Epidermal melanocyte (primary cell): ENCODE measurements at regions not wholly inside any gene's neighbourhood (a gene's known extent, or its start where the extent isn't known, plus 50 kb on each side); places are given as distances from the start of the nearest gene placed in this dataset.

ENCODE experiments used
- DNase-seq: peaks from one replicate; pipeline ENCODE4 v3.0.0; 2011; ENCODE audit warnings: low spot score; ENCODE audit not compliant: insufficient read length

DNA sequence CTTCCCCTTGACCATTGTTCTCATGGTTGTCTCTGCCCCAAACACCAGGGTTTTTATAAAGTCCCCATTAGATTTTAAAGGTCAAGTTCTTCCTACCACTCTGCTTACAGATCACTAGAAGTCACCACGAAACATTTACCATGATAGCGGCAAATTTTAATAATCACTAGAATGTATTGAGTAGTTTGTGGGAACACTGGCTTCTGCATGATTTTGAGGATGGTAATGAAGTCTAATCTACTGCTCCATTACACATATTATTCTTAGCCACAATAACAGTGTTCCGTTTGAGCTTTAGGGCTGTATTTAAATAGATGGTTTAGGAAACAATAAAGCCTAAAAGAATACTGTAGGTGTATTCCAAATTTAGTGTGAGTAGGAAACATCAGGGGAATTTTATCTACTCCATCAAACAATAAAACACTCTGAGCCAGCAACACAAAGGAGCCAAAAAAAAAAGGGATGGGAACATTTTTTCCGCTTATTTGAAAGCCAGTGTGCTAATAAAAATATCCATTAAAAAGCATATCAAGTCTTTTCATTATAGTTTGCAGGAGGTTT is 49.7 kb downstream of the KLF12 start:
- DNase-seq: no peak

DNA sequence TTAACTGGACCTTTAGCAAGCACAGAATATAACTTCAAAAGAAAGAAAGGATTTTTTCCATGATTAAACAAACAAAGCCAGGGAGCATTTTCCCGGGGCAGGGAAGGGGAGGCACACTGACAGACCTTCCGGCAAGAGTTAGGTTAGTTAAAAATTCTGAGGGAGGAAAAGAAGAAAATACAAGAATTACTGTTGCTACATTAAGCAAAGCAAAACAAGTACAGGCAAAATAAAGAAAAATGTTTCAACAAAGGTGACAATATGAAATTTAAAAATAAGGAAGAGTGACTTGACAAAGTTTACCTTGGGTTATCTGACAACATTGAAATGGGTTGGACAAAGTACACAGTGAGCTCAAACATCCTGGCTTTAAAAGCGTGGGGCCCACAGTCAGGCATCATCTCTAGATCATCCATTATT is 51.5 kb downstream of the KLF12 start:
- no peak for DNase-seq

DNA sequence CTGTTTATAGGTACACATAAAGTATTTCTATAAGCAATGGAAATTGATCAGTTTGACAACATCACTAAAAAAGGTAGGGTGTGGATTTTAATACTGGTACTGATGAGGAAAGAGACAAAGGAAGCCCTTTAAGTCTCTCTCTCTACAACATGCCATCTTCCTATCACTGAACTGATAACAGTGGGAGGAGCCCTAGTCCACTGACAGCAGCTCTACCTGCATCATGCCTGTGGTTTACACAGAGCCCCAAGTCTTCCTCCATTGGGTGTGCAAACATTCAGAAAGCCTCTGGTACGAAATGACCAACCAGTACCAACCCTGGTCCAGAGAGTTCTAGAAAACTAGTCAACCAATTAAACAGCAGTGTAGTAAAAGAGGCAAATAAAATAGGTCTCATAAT is 53.4 kb downstream of the KLF12 start:
- DNase-seq: no peak

DNA sequence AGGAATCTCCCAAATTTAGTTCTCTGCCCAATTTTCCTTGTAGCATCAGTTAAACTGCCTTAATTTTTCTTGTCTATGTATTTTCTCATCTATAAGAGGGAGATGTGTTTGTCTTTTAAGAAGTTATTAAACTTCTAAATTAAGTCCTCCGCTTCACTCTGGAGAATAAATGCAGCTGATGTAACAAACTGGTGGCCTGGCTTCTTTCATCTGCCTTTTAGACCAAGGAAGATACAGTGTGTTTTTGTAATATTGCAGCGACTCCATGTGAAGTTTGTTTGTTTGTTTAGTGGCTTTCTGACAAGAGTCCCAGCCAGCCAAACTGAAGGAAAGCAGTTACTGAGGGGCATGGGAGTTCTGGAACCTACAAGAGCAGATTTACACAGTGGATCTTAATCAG is 56.4 kb downstream of the KLF12 start:
- no peak for DNase-seq

DNA sequence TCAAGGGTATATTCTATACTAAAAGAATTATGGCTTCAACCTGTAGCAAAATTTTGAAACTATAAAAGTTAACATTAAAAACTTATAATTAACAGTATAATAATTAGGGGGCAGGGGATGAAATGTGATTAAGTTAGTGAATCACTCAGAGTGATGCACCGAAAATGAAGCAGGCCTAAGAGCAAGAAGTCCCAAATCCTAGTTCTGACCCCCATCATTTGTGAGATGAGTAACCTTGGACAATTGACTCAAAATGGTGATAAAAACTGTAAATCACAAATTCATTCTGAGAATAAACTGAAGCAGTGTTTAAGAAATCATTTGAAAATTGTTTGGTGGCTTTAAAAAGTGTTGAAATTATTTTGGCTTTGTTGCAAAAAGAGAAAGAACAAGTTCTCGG is 56.8 kb downstream of the KLF12 start:
- no peak for DNase-seq

DNA sequence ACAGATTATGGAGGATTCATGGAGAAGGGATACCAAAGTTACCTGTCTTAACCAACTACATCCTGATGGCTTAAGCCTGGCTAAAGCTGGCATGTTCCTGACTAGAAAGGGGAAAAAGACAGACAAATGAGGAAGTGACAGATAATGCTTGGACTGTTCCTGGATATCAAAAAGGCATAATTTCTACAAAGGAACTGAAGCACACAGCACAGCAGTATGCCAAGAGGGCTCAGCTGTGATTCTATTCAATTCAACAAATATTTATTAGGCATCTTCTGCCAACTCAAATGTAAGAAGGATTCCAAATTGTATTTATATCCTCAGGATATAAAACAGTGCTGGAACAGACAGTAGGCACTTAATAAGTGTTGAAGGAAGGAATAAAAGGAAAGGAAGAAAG is 59.5 kb downstream of the KLF12 start:
- no peak for DNase-seq

DNA sequence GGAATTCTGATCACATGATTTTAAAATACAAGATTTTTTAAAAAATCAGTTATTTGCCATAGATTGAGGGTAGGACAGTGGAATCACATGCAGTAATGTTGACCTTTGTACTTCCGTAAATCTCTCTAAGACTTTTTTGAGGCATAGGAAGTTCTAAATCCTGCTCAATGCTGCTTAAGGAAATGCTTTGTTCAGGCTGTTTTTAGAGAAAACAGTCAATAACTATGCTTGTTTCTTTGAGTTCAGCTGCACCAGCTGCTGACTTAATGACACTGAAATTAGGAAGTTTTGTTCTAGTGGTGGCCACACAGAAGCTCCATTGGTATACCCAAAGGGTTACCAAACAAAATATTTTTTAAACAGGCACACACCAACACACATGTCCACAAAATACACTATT is 60.9 kb downstream of the KLF12 start:
- no peak for DNase-seq

DNA sequence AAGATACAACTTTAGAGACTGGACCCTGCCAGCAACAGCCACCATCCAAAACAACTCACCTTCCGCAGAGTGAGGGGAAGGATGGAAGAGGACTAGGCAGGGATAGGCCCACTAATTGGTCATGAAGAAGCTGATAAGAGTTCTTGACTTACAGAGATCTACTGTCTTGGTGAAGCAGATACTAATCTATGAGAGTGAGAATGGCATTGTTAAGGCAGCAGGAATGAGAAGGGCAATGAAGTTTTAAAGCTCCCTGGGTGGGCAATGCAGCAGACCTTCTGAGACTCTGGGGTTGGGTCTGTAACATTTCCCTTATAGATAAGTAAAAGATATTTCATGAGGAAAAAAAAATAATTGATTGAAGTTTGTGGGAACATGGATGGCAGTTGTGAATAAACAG is 63.7 kb downstream of the KLF12 start:
- no peak for DNase-seq

DNA sequence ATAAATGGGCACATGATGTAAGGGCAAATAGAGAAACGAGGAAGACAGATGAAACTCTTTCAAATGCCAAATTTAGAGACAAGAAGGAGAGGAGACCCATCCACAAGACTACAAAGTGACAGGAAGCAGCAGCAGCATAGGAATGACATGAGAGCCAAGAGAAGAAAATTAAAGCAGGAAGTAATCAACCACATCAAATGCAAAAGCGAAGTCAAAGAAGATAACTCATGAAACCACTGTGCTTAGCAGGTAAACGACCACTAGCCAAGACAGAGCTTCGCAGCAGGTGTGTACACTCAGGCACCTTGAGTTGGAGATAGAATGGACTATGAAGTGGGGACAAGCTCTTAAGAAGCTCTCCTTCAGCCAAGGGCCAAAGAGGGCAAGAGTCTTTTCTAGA is 64.1 kb downstream of the KLF12 start:
- DNase-seq: no peak

DNA sequence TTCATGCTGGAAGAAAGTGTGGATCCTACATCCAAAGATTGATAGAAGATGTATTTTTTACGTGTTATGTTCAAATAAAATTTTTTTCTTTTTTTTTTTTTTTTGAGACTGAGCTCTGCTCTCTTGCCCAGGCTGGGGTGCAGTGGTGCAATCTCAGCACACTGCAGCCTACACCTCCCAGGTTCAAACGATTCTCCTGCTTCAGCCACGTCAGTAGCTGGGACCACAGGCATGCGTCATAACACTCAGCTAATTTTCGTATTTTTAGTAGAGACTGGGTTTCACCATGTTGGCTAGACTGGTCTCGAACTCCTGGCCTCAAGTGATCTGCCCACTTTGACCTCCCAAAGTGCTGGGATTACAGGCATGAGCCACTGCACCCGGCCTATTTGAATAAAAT is 65.7 kb downstream of the KLF12 start:
- DNase-seq: no peak

DNA sequence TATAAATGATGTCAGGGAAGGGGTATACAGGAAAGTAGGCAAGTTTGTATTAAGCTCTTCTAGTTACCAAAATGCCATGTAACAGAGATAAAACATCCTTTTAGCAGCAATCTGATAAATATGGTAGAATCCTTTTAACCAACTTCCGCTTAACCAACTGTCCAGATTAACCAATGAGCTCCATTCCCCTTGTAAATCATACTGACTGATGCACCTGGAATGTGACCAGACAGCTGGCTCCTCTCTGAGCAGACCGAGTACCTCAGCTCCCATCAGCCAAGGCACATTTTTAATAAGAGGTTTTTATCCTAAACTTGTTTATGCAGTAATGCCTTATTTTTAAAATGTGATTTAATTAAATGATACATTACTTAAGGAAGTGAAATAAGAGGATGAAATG is 66.4 kb downstream of the KLF12 start:
- no peak for DNase-seq

DNA sequence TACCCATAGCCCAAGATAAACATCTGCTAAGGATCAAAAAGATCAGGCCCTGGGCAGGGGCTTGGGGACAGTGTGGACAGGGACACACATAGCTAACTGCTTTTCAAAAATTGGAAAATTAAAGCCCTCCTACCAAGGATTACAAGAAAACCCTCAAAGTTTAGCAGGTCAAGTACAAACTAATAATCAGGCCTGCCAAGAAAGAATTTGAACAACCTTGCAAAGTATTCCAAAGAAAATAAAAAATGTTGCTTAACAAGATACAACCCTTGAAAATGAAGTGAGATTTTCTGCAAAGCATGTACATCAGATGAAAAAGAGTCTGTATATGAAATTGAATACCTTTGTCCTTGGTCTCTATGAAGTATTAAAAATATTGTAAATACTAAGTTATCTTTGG is 67.3 kb downstream of the KLF12 start:
- no peak for DNase-seq

DNA sequence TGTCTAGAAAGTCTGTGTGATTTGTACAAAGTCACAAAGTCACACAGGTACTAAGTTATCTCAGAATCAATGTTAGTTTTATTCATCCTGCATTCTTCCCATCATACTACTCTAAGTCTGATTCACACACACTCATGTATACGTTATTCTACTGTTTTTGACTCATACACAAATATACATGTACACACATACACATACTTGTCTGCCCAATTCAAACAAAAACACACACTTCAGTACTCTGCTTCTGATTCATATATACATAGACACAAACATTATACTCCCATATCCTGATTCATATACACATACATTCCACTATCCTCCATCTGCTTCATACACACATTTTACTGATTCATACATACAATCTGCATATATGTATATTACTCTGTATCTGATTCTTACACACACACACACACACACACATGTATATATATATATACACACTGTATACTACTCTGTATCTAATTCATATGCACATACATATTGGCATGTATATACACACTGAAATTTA is 69.3 kb downstream of the KLF12 start:
- no peak for DNase-seq

DNA sequence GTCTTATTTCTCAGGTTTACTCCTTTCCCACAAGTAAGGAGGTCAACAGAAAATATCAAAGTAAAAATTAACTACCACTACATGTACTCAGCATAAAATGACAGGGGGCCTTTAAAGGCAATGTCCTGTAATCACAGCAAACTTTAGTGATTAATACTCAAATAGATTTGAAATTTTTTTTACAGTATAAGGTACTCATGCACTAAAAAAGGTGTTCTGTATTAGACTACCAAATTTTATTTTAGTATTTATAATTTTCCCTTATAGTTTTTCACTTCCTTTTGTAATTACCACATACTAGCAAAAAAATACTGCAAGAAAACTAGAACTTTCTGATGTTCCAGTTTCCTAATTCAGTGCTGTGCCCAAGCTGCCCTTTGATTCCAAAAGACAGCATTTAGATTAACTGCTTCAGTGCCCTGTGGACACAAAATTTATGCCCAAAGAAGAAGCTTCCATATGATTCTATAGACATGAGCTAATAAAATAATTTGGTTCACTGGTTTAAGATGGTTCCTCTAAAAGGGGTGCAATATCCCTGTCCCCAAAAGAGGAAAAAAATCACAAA is 70.6 kb downstream of the KLF12 start:
- DNase-seq: no peak

DNA sequence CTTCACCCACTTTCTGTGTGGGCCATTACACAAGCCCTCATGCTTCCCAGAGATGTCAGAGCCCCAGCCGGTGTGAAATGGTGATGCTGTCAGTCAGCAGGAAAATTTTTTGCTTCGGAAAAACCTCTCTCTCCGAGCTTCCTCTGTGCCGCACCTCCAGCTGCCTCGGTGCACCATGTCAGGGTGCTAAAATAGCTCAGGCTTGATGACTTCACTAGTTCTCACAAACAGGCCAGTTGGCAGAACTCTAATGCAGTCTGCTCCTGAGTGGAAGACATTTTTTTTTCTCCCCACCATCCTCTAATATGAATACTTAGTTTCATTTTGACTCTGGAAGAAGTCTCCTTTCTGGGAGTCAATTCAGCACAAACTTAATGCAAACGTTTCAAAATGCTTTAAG is 71.3 kb downstream of the KLF12 start:
- no peak for DNase-seq

DNA sequence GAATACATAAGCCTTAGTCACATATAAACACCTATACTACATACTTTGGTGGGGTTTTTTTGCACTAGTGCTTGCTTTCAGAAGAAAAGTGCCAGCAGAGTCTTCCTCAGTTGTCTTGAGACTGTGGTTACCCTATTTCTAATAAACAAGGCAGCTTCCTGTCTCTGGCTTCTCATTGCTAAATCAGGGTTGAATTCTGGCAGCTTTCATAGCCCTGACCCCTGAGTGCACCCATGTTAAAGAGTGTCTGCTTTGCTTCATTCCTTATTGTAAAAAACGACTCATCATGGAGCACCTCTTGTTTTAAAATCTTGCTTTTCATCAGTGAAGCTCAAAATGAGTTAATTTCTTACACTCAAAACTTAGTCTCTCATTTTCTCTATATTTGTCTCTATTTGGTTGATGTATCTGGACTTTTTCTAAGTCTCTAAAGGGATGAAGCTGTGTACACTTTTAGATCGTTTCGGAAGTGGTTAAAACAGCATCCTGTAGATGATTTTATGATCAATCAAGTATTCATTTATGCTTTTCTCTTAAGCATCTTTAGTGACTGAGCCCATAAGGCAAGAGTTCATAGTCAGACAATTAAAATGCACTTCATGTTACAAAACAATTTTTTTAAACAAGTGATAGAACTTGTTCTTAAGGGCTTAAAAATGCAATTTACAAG is 72.1 kb downstream of the KLF12 start:
- no peak for DNase-seq

DNA sequence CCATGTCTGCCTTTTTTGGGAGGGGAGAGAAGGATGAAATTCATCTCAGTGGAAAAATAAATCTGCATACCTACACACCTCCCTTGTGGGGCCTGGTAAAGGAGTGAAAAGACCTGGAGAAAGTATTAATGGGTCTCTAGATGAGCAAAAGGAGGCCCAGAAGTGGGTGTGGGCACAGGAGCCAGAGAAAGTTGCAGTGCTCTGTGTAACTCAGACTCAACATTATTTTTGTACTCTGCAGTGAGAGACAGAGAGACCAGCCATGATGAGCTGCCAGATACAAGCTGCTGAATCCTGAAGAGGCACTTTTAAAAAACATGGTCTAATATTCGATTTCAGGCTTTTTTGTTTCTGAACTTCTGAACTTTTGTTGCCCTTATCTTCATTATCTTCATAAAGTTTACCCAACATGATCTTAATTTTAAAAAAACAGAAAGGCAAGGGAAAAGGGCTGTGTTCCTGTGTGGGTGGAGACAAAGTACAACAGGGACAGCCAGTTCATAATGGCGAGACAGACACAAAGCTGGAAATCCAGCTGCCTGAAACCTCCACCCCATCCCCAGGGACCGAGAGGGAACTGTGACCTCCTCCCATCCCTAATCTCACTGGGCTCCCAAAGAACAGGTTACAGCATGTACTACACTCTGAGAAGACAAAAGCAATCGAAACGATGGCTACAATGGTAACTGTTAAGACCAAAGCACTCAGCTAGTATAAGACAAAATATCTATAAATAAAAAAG is 77.2 kb downstream of the KLF12 start:
- no peak for DNase-seq

DNA sequence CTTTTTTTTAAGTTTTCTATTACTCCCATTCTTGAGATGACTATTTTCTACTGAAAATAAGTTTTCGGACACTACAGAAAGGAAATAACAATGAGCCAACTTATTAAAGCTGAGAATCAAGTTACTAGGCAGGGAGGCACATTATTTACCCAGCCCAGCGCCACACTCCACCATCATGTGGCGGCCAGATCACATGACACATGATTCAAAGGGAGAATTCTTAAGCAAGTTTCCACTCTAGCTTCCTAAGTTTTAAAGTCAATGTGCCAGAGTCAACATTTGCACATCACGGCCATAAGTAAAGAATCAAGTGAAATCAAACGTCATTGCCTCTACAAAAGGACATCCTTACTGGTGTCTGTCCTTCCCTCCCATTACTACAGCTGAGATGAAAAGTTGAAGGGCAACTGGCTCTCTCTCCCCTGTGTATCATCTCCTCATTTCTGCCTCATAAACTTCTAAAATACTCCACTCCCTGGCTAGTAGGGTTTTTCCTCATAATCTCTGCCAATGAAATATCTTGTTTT is 81.7 kb downstream of the KLF12 start:
- no peak for DNase-seq

DNA sequence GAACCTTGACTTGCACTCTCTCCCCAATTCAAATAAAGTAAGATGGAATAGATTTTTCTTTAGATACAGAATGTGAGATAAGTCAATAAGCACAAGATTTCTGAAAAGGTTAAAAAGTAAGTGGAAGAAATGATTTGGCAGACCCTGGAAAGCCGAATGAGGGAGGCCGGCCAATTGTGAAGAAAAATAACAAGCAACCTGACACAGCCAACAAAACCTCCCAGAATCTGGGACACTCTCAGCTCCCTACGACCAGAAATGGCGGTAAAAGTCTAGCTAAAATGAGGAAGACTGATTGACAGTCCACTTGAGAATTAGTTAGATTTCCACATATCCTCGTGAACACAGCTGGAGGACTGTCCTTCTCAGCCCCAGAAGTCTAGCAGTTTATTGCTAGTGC is 85.4 kb downstream of the KLF12 start:
- no peak for DNase-seq

DNA sequence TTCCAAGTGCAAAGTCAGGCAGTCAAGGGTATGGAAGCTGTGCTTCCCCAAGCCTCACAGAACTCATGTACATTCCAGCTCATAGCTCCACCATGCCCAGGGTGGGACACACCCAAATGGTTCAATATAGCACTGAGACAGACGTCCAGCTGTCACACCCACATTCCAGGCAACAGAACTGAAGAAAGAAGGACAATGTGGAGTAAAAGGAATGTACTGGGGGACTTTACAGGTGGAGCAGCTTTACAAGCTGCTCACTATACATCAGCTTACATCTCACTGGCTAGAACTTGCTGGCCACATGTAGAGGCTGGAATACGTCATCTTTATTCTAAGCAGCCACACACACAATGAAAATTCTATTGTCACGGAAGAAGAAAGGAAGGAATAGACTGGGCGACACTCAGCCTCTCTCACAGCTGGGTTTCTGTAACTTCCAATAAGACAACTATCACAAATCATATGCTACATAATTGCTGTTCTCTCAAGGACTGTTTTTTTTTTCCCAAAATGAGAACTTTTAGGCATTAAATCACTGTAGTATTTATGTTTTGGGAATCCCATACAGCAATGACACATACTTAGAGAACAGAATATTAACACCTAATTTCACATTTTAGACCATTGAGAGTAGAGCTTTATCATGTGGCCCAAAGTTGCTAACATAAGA is 86.1 kb downstream of the KLF12 start:
- no peak for DNase-seq

DNA sequence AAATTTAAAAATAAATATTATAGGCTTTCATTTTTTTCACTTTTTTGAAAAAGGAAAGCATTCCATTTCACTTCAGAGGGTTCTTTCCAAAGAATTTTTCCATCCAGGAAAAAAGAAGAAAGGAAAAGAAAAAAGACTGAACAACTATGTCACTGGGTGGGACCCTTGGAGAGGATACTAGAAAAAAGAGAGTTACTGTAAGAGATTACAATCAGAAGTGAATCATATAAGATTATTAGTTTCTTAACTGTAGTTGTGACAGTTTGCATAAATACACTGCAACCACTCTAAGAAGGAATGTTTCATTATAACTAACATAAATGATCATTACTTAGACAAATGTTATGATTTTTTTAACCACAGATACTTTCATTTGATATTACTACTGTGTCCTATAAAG is 87.8 kb downstream of the KLF12 start:
- no peak for DNase-seq

DNA sequence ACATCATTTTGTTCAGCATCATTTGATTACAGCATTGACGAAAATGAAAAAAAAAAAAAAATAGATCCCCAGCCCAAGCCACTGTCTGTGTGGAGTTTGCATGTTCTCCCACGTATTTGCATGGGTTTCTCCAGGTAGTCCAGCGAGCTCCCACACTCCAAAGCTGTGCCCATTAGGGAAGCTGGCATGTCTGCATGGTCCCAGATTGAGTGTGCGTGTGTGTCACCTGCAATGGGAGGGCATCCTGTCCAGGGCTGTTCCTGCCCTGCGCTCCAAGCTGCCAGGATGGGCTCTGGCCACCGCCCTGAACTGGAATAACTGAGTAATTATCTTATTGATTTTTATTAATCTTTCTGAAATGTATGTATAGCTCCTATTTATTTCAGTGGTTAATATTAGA is 88.6 kb downstream of the KLF12 start:
- DNase-seq: no peak
